NB4 (cell line): ENCODE measurements at regions not wholly inside any gene's neighbourhood (a gene's known extent, or its start where the extent isn't known, plus 50 kb on each side); places are given as distances from the start of the nearest gene placed in this dataset.

Source experiments
- CTCF ChIP-seq: IDR thresholded peaks from one replicate; pipeline ENCODE4 v1.5.1; 2012; ENCODE audit warnings: low read depth, low read length
- POLR2A ChIP-seq: IDR thresholded peaks from 2 replicates; pipeline ENCODE4 v1.6.1; 2011; ENCODE audit warnings: mild to moderate bottlenecking; ENCODE audit not compliant: insufficient read length; ENCODE audit errors: extremely low read depth

DNA sequence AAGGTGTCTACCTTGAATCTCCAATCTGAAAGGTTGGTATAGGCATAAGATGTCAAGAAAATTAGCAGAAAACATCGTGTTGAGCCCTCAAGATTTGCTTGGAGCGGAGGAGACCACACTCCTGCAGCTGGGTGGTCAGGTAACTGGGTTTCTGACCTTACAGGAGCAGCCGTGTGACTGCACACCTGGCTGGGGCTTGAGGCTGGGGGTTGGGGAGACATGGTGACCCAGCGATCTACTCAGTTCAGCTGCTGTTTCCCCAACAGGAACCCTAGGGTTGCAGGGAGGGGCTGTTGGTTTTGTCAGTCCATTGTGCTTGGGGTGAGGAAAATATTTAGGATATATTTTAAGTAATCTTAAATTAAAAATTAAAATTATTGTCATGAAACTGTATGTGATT, 147.0 kb upstream of the ZNF32 start:
- TF ChIP-seq POLR2A (no peak), CTCF (no peak)
